ENCODE measurements at regions not wholly inside any gene's neighbourhood (a gene's known extent, or its start where the extent isn't known, plus 50 kb on each side); places are given as distances from the start of the nearest gene placed in this dataset.
"Not testable (repeated sequence)": the region's sequence is repeated elsewhere in the genome, so short reads cannot be mapped to it uniquely, and the experiment has no call there.

- DNase-seq: no peak
These were observed 846.7 kb upstream of the ID2 start for GRCh38 chr2:7835151-7835550.

- DNase-seq: no peak
These were observed 845.9 kb upstream of the ID2 start for GRCh38 chr2:7835693-7836680.

- no peak for DNase-seq
These were observed 844.6 kb upstream of the ID2 start for GRCh38 chr2:7837237-7837760.

GRCh38 chr2:7838669-7839068 is 843.2 kb upstream of the ID2 start:
- DNase-seq: no peak

- no peak for DNase-seq
These were observed 841.0 kb upstream of the ID2 start for GRCh38 chr2:7840651-7841380.

GRCh38 chr2:7841751-7842150 is 840.1 kb upstream of the ID2 start:
- no peak for DNase-seq

- no peak for DNase-seq
These were observed 837.4 kb upstream of the ID2 start for GRCh38 chr2:7844414-7844965.

GRCh38 chr2:7845332-7845731 is 836.5 kb upstream of the ID2 start:
- DNase-seq: no peak

- no peak for DNase-seq
These were observed 835.2 kb upstream of the ID2 start for GRCh38 chr2:7846607-7847006.

GRCh38 chr2:7847321-7847720 is 834.5 kb upstream of the ID2 start:
- DNase-seq: no peak

GRCh38 chr2:7849027-7849426 is 832.8 kb upstream of the ID2 start:
- DNase-seq: no peak

GRCh38 chr2:7849531-7849930 is 832.3 kb upstream of the ID2 start:
- no peak for DNase-seq

GRCh38 chr2:7852546-7852945 is 829.3 kb upstream of the ID2 start:
- DNase-seq: no peak

GRCh38 chr2:7857904-7858303 is 824.0 kb upstream of the ID2 start:
- no peak for DNase-seq

GRCh38 chr2:7858624-7859023 is 823.2 kb upstream of the ID2 start:
- no peak for DNase-seq

- DNase-seq: no peak
These were observed 821.2 kb upstream of the ID2 start for GRCh38 chr2:7860693-7861092.

GRCh38 chr2:7861910-7862702 is 819.8 kb upstream of the ID2 start:
- DNase-seq: no peak

- DNase-seq: no peak
These were observed 815.8 kb upstream of the ID2 start for GRCh38 chr2:7866104-7866503.

GRCh38 chr2:7866825-7867224 is 815.0 kb upstream of the ID2 start:
- no peak for DNase-seq

- no peak for DNase-seq
These were observed 814.0 kb upstream of the ID2 start for GRCh38 chr2:7867867-7868266.

GRCh38 chr2:7868836-7869235 is 813.0 kb upstream of the ID2 start:
- no peak for DNase-seq

GRCh38 chr2:7876445-7876844 is 805.4 kb upstream of the ID2 start:
- DNase-seq: not testable (repeated sequence)

- not testable (repeated sequence) for DNase-seq
These were observed 803.6 kb upstream of the ID2 start for GRCh38 chr2:7878266-7878665.
